CD14-positive monocyte (primary cell): ENCODE measurements at regions not wholly inside any gene's neighbourhood (a gene's known extent, or its start where the extent isn't known, plus 50 kb on each side); places are given as distances from the start of the nearest gene placed in this dataset.

ENCODE experiments used
- DNase-seq, 3 donors: peaks; one replicate each; pipeline ENCODE4 v3.0.0-alpha.2; 2011 to 2022
- H2AFZ ChIP-seq: 2 replicates; pipeline ENCODE4 v1.6.0; 2012; ENCODE audit warnings: mild to moderate bottlenecking, low read depth, low read length, inconsistent platforms; ENCODE audit not compliant: insufficient read depth, poor library complexity, severe bottlenecking
- H3K27ac ChIP-seq, 2 donors: 1 replicate in 1 of 2; 2 replicates in 1 of 2; pipeline ENCODE4 v1.5.1; 2012 to 2013; ENCODE audit warnings: low read length in 2 of 2, control low read depth in 1 of 2, inconsistent platforms in 1 of 2, low read depth in 1 of 2, mild to moderate bottlenecking in 1 of 2
- H3K27me3 ChIP-seq, 2 donors: one replicate each; pipeline versions ENCODE4 v1.6.0 to v1.6.1; 2011 to 2013; ENCODE audit warnings: low read length in 2 of 2; ENCODE audit not compliant: control insufficient read depth in 2 of 2, insufficient read depth in 2 of 2
- H3K36me3 ChIP-seq, 2 donors: replicated peaks in 1 of 2; 1 replicate in 1 of 2; 2 replicates in 1 of 2; pipeline versions ENCODE4 v1.5.1 to v1.6.1; 2012 to 2013; ENCODE audit warnings: low read length in 2 of 2, control low read depth in 1 of 2, inconsistent platforms in 1 of 2, mild to moderate bottlenecking in 1 of 2; ENCODE audit not compliant: insufficient read depth in 2 of 2, control insufficient read depth in 1 of 2
- H3K4me1 ChIP-seq, 2 donors: 1 replicate in 1 of 2; 2 replicates in 1 of 2; pipeline versions ENCODE4 v1.5.1 to v1.6.1; 2012 to 2013; ENCODE audit warnings: low read length in 2 of 2, control low read depth in 1 of 2, inconsistent platforms in 1 of 2, mild to moderate bottlenecking in 1 of 2, moderate library complexity in 1 of 2; ENCODE audit not compliant: insufficient read depth in 2 of 2, control insufficient read depth in 1 of 2
- H3K4me2 ChIP-seq: replicated peaks from 2 replicates; pipeline ENCODE3; 2012; ENCODE audit warnings: low read length, moderate library complexity, mild to moderate bottlenecking; ENCODE audit not compliant: poor library complexity, severe bottlenecking; ENCODE audit errors: extremely low read depth
- H3K4me3 ChIP-seq, 3 experiments: fragments of 200-600 bp in 1 of 3; sonication (generic) in 1 of 3; replicated peaks in 1 of 3; 1 replicate in 2 of 3; 2 replicates in 1 of 3; pipeline ENCODE4 v1.5.1; 2011 to 2013; ENCODE audit warnings: low read length in 3 of 3, mild to moderate bottlenecking in 3 of 3, control low read depth in 2 of 3, low read depth in 2 of 3, inconsistent platforms in 1 of 3, moderate library complexity in 1 of 3
- H3K79me2 ChIP-seq: 2 replicates; pipeline ENCODE4 v1.6.0; 2012; ENCODE audit warnings: mild to moderate bottlenecking, control low read depth, inconsistent platforms, low read length, moderate library complexity; ENCODE audit not compliant: insufficient read depth
- H3K9ac ChIP-seq: 2 replicates; pipeline ENCODE4 v1.6.0; 2017; ENCODE audit warnings: low read length, mild to moderate bottlenecking; ENCODE audit not compliant: insufficient read depth, poor library complexity, severe bottlenecking
- H3K9me3 ChIP-seq, 2 donors: replicated peaks in 1 of 2; 1 replicate in 1 of 2; 2 replicates in 1 of 2; pipeline versions ENCODE4 v1.5.1 to v1.6.1; 2012 to 2013; ENCODE audit warnings: low read length in 2 of 2, control low read depth in 1 of 2; ENCODE audit not compliant: control insufficient read depth in 1 of 2, insufficient read depth in 1 of 2
- H4K20me1 ChIP-seq: 2 replicates; pipeline ENCODE4 v1.6.0; 2012; ENCODE audit warnings: mild to moderate bottlenecking, low read length, control low read depth, moderate library complexity; ENCODE audit not compliant: insufficient read depth
- H3K27ac Mint-ChIP-seq, 7 donors: one replicate each; pipeline ENCODE4 v1.8.0; 2020; ENCODE audit warnings: mild to moderate bottlenecking in 7 of 7, mixed read lengths in 7 of 7, moderate library complexity in 6 of 7, inconsistent platforms in 2 of 7
- H3K27me3 Mint-ChIP-seq, 3 donors: one replicate each; pipeline ENCODE4 v1.8.0; 2021 to 2022; ENCODE audit warnings: low read depth in 3 of 3, mild to moderate bottlenecking in 3 of 3, mixed read lengths in 3 of 3, moderate library complexity in 3 of 3, inconsistent platforms in 1 of 3
- H3K36me3 Mint-ChIP-seq, 2 donors: one replicate each; pipeline ENCODE4 v1.8.0; 2020; ENCODE audit warnings: mixed read lengths in 2 of 2, inconsistent platforms in 1 of 2, mild to moderate bottlenecking in 1 of 2
- H3K4me1 Mint-ChIP-seq: one replicate; pipeline ENCODE4 v1.8.0; 2020; ENCODE audit warnings: mild to moderate bottlenecking, mixed read lengths
- H3K4me3 Mint-ChIP-seq, 2 donors: one replicate each; pipeline ENCODE4 v1.8.0; 2020; ENCODE audit warnings: mild to moderate bottlenecking in 2 of 2, mixed read lengths in 2 of 2, moderate library complexity in 1 of 2
- H3K9me3 Mint-ChIP-seq, 7 donors: one replicate each; pipeline ENCODE4 v1.8.0; 2020 to 2022; ENCODE audit warnings: mixed read lengths in 7 of 7, mild to moderate bottlenecking in 6 of 7, moderate library complexity in 6 of 7, inconsistent platforms in 2 of 7
- WGBS: methylation state at CpG from one replicate; pipeline ENCODE4 v1.1.5; 2013; ENCODE audit warnings: missing lambda C conversion rate; ENCODE audit not compliant: insufficient coverage; 5-methylcytosine and 5-hydroxymethylcytosine counted together
- intact Hi-C, 2 donors: fragments of 100-400 bp; cut with micrococcal nuclease; formaldehyde crosslinking; loops; one replicate each; pipeline versions ENCODE4 v1.15.0 to v1.15.1; 2023
- TF ChIP-seq, protein P1 (sequence below): fragments of 200-600 bp; IDR thresholded peaks from one replicate; pipeline ENCODE4 v1.8.0; 2022; ENCODE audit warnings: antibody characterized with exemption, mild to moderate bottlenecking

DNA sequence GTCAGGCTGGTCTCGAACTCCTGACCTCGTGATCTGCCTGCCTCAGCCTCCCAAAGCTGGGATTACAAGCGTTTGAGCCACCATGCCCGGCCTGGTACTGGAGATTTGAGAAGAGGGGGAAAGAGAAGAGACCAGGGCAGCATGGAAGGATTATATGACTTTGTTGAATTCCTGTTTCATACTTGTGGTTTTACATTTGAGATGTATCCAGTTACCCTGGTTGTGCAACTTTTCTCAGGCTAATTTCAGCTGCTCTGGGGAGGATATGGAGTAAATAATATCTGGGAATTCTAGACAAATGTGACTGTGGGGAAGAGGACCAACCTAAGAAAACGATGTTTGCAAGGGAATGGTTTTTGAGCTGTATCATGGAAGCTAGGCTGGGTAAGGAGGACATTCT, 89.5 kb upstream of the GREM2 start:
- Mint-ChIP-seq H3K27me3 (peaks cover 0 to 4% (median 1%) of the 10 kb centered on the region in 3 donors), H3K9me3 (peaks cover 0 to 16% (median 0%) of the 10 kb centered on the region in 7 donors), H3K4me3 (no peak overlapping the region), H3K27ac (no peak overlapping the region), H3K4me1 (no peaks in the 10 kb centered on the region), H3K36me3 (no peaks in the 10 kb centered on the region)
- Histone ChIP-seq H3K4me3 (no peak overlapping the region), H3K27ac (no peak overlapping the region), H3K36me3 (no peaks in the 10 kb centered on the region), H4K20me1 (no peaks in the 10 kb centered on the region), H3K4me2 (no peak overlapping the region), H3K9ac (no peak overlapping the region), H3K27me3 (no peaks in the 10 kb centered on the region), H3K4me1 (no peaks in the 10 kb centered on the region), H3K9me3 (no peaks in the 10 kb centered on the region), H2AFZ (no peak overlapping the region), H3K79me2 (no peaks in the 10 kb centered on the region)
- DNase-seq: no peak
- TF ChIP-seq, protein P1, sequence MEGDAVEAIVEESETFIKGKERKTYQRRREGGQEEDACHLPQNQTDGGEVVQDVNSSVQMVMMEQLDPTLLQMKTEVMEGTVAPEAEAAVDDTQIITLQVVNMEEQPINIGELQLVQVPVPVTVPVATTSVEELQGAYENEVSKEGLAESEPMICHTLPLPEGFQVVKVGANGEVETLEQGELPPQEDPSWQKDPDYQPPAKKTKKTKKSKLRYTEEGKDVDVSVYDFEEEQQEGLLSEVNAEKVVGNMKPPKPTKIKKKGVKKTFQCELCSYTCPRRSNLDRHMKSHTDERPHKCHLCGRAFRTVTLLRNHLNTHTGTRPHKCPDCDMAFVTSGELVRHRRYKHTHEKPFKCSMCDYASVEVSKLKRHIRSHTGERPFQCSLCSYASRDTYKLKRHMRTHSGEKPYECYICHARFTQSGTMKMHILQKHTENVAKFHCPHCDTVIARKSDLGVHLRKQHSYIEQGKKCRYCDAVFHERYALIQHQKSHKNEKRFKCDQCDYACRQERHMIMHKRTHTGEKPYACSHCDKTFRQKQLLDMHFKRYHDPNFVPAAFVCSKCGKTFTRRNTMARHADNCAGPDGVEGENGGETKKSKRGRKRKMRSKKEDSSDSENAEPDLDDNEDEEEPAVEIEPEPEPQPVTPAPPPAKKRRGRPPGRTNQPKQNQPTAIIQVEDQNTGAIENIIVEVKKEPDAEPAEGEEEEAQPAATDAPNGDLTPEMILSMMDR: no peak
- intact Hi-C loops: no loop called here
- WGBS: 96% methylated on average over 5 of the region's 5 CpGs

DNA sequence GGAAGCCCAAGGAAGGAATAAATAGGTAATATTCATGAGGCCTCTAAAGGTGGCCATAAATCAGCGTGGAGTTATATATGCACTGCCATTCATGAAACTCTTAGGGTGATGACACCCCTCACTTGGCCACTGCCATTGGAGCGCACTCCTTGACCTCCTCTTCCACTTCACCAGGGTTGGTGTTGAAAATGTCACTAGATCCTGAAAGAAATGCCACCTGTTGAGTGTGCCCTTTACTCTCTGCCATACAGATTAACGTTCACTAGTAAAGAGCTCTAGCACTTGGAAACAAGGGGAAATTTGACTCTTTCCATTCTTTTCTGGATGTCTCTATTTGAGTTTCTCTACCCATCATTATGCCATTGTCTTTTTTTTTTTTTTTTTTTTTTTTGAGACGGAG, 83.5 kb upstream of the GREM2 start:
- Histone ChIP-seq H4K20me1 (no peaks in the 10 kb centered on the region), H2AFZ (no peak overlapping the region), H3K9me3 (no peaks in the 10 kb centered on the region), H3K36me3 (no peaks in the 10 kb centered on the region), H3K4me2 (no peak overlapping the region), H3K9ac (no peak overlapping the region), H3K27me3 (no peaks in the 10 kb centered on the region), H3K27ac (no peak overlapping the region), H3K4me3 (no peak overlapping the region), H3K4me1 (no peaks in the 10 kb centered on the region), H3K79me2 (no peaks in the 10 kb centered on the region)
- intact Hi-C loops: no loop called here
- H3K36me3 Mint-ChIP-seq: no peaks in the 10 kb centered on the region
- WGBS: 90% methylated on average over 2 of the region's 4 CpGs
- no peak overlapping the region for H3K27ac Mint-ChIP-seq
- peaks cover 0 to 6% (median 2%) of the 10 kb centered on the region in 3 donors for H3K27me3 Mint-ChIP-seq
- H3K4me3 Mint-ChIP-seq: no peak overlapping the region
- no peak for DNase-seq
- TF ChIP-seq, protein P1: no peak
- H3K9me3 Mint-ChIP-seq: peaks cover 0 to 3% (median 0%) of the 10 kb centered on the region in 7 donors
- no peaks in the 10 kb centered on the region for H3K4me1 Mint-ChIP-seq
